NCI-H1436 treated with DMSO at 0.1 percent for 48 hours (cell line): ENCODE measurements at regions not wholly inside any gene's neighbourhood (a gene's known extent, or its start where the extent isn't known, plus 50 kb on each side); places are given as distances from the start of the nearest gene placed in this dataset.

ENCODE experiments used
- DNase-seq: peaks from one replicate; lab custom pipeline; 2025; lab: John Stamatoyannopoulos, UW

GRCh38 chr4:188841523-188841922 is 702.3 kb downstream of the TRIML1 start:
- DNase-seq: no peak

GRCh38 chr4:188854436-188854835 is 715.2 kb downstream of the TRIML1 start:
- DNase-seq: no peak

GRCh38 chr4:188858696-188859095 is 719.5 kb downstream of the TRIML1 start:
- no peak for DNase-seq

DNA sequence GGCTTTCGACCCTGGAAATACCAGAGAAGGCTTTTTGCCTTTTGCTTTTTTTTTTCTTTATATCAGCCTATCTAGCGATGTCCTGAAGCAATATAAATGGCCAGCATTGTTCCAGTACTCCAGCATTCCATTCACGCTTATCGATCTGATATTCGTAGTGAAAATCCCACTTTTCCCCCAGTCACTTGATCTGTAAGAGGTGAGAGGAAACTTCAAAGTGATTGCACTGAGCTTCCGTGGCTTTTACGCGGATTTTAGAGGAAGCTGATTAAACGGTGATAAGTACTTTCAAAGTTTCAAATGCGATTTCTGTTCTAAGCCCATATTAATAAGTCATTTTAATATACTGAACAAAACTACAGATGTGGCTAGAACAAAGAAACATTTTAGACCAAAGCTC is 725.5 kb downstream of the TRIML1 start:
- DNase-seq: no peak

GRCh38 chr4:188867796-188868195 is 728.6 kb downstream of the TRIML1 start:
- DNase-seq: no peak

- DNase-seq: no peak
Measured at GRCh38 chr4:188869581-188869980, 730.3 kb downstream of the TRIML1 start.

GRCh38 chr4:188872809-188873208 is 733.6 kb downstream of the TRIML1 start:
- DNase-seq: no peak

DNA sequence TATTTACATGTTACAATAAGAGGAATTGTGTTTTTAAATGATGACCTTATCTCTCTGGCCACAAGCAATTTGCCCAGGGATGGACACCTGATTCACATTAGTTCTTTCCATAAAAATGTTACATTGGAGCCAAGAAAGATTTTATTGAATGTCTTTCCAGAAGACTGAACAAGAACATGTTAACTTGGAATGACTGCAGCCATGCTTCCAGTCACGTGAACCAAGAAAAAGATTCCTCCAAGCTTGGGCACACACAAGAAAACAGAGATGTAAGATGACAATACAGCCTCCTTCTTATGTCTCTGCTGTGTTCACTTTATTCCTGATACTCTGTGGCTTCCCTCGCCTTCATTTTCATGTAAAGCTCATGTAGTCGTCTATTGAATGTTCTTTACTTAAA is 737.6 kb downstream of the TRIML1 start:
- DNase-seq: no peak

- DNase-seq: no peak
Measured at GRCh38 chr4:188879598-188879997, 740.4 kb downstream of the TRIML1 start.

DNA sequence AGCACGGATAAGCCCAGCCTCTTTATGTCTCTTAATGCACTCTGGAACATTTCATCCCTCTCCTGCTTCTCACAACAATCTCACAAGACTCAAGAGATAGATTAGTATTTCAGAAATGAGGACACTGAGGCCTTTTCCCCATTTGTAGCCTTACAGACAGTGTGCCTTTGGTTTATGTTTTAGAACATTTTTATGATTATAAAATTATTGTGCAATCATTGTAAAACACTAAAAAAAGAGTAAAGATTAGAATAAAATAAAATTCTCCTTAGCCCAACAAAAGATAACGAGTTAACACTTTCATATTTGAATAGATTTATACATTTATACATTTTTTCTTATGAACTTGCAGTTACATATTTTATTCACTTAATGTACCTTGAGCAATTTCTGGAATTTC is 748.7 kb downstream of the TRIML1 start:
- no peak for DNase-seq

GRCh38 chr4:188892837-188893236 is 753.6 kb downstream of the TRIML1 start:
- no peak for DNase-seq

- DNase-seq: no peak
Measured at GRCh38 chr4:188903986-188904385, 764.7 kb downstream of the TRIML1 start.

GRCh38 chr4:188904617-188905016 is 765.4 kb downstream of the TRIML1 start:
- DNase-seq: no peak

DNA sequence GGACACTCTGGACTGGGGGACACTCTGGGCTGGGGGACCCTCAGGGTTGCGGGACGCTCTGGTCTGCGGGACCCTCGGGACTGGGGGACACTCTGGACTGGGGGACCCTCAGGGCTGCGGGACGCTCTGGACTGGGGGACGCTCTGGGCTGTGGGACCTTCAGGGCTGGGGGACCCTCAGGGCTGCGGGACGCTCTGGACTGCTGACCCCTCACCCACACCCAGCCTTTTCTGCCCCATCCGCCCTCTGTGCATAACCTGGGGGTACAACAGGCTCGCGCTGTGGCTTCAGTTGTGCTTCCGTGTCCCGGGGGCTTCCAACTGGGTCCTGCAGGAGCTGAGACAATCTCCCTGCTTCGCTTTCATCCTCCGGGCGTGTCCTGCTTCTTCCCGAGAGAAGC is 766.0 kb downstream of the TRIML1 start:
- no peak for DNase-seq

- no peak for DNase-seq
Measured at GRCh38 chr4:188911199-188911598, 772.0 kb downstream of the TRIML1 start.

DNA sequence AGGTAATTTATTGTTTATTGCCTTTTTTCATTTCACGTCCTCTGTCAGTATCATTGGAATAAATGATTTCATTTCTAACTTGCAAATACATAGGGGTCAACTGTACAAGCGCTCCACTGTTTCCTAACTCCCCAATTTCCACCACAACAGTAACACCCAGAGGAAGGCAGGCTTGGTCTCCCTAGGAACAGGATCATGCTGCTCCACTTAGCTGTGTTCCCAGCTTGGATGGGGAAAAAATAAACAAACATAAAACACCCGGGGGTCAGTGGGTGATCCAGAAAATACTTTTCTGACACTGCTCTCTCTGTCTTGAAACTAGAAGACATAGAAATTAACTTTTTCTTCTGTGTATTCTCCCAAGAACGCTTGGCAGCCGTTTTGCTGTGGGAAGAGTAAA is 772.5 kb downstream of the TRIML1 start:
- no peak for DNase-seq

DNA sequence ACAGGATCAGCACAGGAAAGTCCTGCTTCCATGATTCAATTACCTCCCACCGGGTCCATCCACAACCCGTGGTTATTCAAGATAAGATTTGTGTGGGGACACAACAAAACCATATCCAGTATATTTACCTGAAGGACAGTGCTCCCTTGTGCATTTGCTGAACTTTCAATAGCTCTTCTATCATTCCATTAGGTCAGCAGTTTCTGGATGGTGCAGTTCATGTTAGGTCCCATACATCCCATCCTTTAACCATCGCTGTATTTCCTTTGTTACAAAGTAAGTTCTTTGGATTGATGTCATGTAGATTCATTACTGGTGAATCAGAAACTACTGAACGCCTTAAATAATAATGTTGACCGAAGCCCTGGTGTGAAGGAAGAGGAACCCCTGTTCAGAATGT is 775.9 kb downstream of the TRIML1 start:
- DNase-seq: no peak

DNA sequence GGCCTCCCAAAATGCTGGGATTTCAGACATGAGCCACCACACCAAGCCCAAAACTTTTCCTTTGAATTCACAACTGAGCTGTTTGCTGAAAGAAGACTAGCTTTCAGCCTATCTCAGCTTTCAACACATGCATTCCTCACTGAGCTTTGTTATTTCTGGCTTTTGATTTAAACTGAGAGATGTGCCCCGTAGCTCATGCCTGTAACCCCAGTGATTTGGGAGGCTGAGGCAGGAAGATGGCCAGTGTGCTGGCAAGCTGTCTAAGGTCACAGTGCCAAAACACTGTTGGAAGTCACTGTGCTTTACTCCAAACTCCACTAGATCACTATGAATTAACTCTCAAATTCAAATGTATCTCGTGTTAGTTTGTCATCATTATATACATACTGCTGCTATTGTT is 779.5 kb downstream of the TRIML1 start:
- DNase-seq: no peak

DNA sequence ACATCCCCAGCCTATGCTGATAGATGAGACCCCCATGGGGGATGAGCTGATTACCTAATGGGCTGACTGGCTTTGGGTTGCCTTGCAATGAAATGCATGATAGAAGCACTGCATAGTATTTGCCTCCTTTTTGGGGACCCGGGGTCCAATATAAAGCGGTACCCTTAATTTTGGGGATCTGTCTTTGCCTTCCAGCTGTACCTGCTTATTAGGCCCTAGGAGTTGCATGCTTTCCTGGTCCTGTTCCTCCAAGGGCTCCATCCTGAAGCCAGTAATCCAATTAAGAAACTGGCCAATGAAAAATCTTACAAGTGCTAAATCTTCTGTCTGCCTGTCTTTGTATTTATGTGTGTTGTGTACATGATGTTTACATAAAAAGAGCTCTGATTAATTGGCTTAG is 791.6 kb downstream of the TRIML1 start:
- no peak for DNase-seq

DNA sequence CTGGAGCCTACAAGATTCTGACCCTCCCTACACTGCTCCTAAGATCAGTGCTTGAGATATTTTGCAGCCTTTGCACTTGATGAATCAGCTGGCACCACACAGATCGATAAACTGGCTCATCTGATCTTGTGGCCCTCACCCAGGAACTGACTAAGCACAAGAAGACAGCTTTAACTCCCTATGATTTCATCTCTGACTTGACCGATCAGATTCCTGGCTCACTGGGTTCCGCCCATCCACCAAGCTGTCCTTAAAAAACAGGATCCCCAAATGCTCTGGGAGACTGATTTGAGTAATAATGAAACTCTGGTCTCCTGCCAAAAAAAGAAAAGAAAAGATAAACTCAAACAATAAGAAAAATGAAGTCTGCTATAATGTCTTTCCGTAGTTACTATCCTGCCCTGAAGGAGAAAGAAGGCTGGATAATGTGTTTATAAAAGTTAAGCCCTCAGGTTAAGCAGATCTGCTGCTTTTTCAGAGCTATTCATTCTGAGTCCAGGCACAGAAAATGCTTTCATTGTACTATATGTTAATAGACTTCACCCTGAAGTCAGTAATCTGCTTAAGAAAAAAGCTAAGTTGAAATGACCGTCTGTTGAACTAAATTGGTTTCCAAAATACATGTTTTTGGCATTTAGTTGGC is 795.2 kb downstream of the TRIML1 start:
- no peak for DNase-seq

GRCh38 chr4:188941524-188942119 is 802.4 kb downstream of the TRIML1 start:
- no peak for DNase-seq

- no peak for DNase-seq
Measured at GRCh38 chr4:188942606-188943005, 803.4 kb downstream of the TRIML1 start.

- DNase-seq: no peak
Measured at GRCh38 chr4:188949596-188949995, 810.4 kb downstream of the TRIML1 start.

DNA sequence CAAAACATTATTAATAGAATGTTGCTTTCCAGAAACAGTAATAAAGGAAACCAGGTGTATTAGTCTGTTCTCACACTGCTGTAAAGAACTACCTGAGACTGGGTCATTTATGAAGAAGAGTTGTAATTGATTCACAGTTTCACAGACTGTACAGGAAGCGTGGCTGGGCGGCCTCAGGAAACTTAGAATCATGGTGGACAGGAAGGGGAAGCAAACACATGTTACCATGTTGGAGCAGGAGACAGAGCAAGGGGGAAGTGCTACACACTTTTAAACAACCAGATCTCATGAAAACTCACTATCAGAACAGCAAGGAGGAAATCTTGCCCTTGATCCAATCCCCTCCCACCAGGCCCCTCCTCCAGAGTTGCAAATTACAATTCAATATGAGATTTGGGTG is 815.8 kb downstream of the TRIML1 start:
- no peak for DNase-seq
